Vagina (tissue), 2 donors: ENCODE measurements at regions not wholly inside any gene's neighbourhood (a gene's known extent, or its start where the extent isn't known, plus 50 kb on each side); places are given as distances from the start of the nearest gene placed in this dataset.

Experiments
- DNase-seq, 2 donors: peaks; one replicate each; pipeline ENCODE4 v3.0.0-alpha.2; 2017; ENCODE audit errors: extremely low spot score in 2 of 2
- H3K27ac ChIP-seq: fragments of 200-600 bp; sonication (generic); one replicate; pipeline ENCODE4 v1.5.1; 2019
- H3K27me3 ChIP-seq: fragments of 200-600 bp; sonication (generic); one replicate; pipeline ENCODE4 v1.5.1; 2019
- H3K36me3 ChIP-seq, 2 donors: fragments of 200-600 bp; sonication (generic); one replicate each; pipeline ENCODE4 v1.5.1; 2017 to 2019
- H3K4me1 ChIP-seq: fragments of 200-600 bp; sonication (generic); one replicate; pipeline ENCODE4 v1.5.1; 2019
- H3K4me3 ChIP-seq, 2 donors: fragments of 200-600 bp; sonication (generic); 1 replicate in 1 of 2; 2 replicates in 1 of 2; pipeline ENCODE4 v1.5.1; 2016 to 2019
- H3K9me3 ChIP-seq: fragments of 200-600 bp; sonication (generic); one replicate; pipeline ENCODE4 v1.5.1; 2019
- POLR2A ChIP-seq, 2 donors: fragments of 450-650 bp; IDR thresholded peaks; one replicate each; pipeline ENCODE4 v1.6.1; 2017; ENCODE audit warnings: antibody characterized with exemption in 2 of 2, mild to moderate bottlenecking in 2 of 2, moderate library complexity in 2 of 2
- POLR2AphosphoS5 ChIP-seq, 2 donors: sonication (generic); formaldehyde crosslinking; IDR thresholded peaks; one replicate each; pipeline ENCODE4 v1.9.0; 2017; ENCODE audit warnings: antibody characterized with exemption in 2 of 2, mild to moderate bottlenecking in 2 of 2, low read depth in 1 of 2; ENCODE audit not compliant: insufficient read depth in 1 of 2
- intact Hi-C: fragments of 100-400 bp; cut with DNase I; formaldehyde crosslinking; loops from one replicate; pipeline ENCODE4 v1.15.1; 2023
- TF ChIP-seq, protein P1 (sequence below), 3 experiments: fragments of 450-650 bp in 2 of 3; fragments of 200-600 bp in 1 of 3; sonication (generic) in 1 of 3; IDR thresholded peaks; one replicate each; pipeline ENCODE4 v1.5.1; 2017 to 2019; ENCODE audit warnings: antibody characterized with exemption in 3 of 3, mild to moderate bottlenecking in 2 of 3, moderate library complexity in 2 of 3

DNA sequence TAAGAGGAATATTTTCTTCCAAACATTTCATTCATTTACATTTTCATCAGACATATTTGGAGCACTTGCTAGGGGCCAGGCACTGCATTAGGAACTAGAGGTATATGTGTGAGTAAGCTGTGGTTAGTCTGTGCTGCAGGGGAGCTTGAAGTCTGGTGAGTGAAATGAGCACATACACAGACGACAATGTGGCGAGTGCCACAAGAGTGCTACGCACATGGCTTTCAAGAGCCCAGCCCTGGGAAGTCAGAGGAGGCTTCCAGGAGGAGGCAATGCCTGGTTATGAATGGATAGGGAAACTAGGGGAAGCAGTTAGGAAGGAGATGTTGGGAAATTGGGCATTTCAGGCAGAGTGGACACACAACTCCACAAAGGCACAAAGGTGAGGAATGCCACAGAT lies 171.8 kb downstream of the IER5 start:
- no peaks in the 10 kb centered on the region for H3K9me3 ChIP-seq
- no peak for DNase-seq
- intact Hi-C loops = no loop called here

DNA sequence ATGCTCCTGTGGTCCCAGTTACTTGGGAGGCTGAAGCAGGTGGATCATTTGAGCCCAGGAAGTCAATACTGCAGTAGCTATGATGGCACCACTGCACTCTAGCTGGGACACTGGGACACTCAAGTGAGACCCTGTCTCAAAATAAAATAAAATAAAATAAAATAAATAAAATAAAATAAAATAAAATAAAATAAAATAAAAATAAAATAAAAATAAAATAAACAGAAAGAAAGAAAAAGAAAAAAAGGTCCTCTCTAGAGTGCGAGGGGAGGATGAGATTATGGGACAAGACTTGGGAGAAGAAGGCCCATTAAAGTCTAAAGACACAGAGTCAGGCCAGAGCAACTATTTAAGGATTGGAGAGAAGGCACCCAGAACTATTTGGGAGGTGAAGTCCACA lies 172.5 kb downstream of the IER5 start:
- intact Hi-C loops = no loop called here
- Histone ChIP-seq H3K4me1 (no peaks in the 10 kb centered on the region), H3K4me3 (no peak overlapping the region), H3K27ac (no peak overlapping the region), H3K27me3 (no peaks in the 10 kb centered on the region), H3K36me3 (no peaks in the 10 kb centered on the region), H3K9me3 (no peaks in the 10 kb centered on the region)
- no peak for DNase-seq
- TF ChIP-seq, protein P1, sequence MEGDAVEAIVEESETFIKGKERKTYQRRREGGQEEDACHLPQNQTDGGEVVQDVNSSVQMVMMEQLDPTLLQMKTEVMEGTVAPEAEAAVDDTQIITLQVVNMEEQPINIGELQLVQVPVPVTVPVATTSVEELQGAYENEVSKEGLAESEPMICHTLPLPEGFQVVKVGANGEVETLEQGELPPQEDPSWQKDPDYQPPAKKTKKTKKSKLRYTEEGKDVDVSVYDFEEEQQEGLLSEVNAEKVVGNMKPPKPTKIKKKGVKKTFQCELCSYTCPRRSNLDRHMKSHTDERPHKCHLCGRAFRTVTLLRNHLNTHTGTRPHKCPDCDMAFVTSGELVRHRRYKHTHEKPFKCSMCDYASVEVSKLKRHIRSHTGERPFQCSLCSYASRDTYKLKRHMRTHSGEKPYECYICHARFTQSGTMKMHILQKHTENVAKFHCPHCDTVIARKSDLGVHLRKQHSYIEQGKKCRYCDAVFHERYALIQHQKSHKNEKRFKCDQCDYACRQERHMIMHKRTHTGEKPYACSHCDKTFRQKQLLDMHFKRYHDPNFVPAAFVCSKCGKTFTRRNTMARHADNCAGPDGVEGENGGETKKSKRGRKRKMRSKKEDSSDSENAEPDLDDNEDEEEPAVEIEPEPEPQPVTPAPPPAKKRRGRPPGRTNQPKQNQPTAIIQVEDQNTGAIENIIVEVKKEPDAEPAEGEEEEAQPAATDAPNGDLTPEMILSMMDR (IDR thresholded peaks at IDR 0.05) = no peak
- TF ChIP-seq POLR2A (IDR thresholded peaks at IDR 0.05) = no peak
- TF ChIP-seq POLR2AphosphoS5 (IDR thresholded peaks at IDR 0.05; ENCODE audit: insufficient read depth in 1 of 2, low read depth in 1 of 2) = no peak

More for the DNA sequence above, 171.8 kb downstream of the IER5 start:
- TF ChIP-seq POLR2AphosphoS5 (IDR thresholded peaks at IDR 0.05; ENCODE audit: insufficient read depth in 1 of 2, low read depth in 1 of 2) (no peak), POLR2A (IDR thresholded peaks at IDR 0.05) (no peak)
- TF ChIP-seq, protein P1 (IDR thresholded peaks at IDR 0.05) = no peak
- Histone ChIP-seq H3K4me3 (no peak overlapping the region), H3K36me3 (no peaks in the 10 kb centered on the region), H3K4me1 (no peaks in the 10 kb centered on the region), H3K27ac (no peak overlapping the region), H3K27me3 (no peaks in the 10 kb centered on the region)

DNA sequence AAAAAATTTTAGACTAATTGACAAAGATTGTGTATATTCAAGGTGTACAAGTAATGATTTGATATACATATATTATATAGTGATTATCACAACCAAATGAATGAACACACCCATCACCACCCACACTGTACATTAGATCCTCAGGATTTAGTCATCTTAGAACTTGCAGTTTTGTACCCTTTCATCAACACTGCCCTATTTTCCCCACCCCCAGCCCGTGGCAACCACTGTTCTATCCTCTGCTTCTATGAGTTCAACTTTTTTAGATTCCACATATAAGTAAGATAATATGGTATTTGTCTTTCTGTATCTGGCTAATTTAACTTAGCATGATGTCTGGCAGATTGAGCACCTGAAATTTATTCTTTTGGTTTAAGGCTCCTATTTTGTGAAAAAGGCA lies 173.6 kb downstream of the IER5 start:
- H3K27me3 ChIP-seq = no peaks in the 10 kb centered on the region
- no peak for DNase-seq
- intact Hi-C loops = no loop called here
- H3K4me1 ChIP-seq = no peaks in the 10 kb centered on the region
- TF ChIP-seq POLR2AphosphoS5 (IDR thresholded peaks at IDR 0.05; ENCODE audit: insufficient read depth in 1 of 2, low read depth in 1 of 2) (no peak), POLR2A (IDR thresholded peaks at IDR 0.05) (no peak)
- TF ChIP-seq, protein P1 (IDR thresholded peaks at IDR 0.05) = no peak
- H3K36me3 ChIP-seq = no peaks in the 10 kb centered on the region
- no peak overlapping the region for H3K4me3 ChIP-seq
- H3K27ac ChIP-seq = no peak overlapping the region
- H3K9me3 ChIP-seq = no peaks in the 10 kb centered on the region

DNA sequence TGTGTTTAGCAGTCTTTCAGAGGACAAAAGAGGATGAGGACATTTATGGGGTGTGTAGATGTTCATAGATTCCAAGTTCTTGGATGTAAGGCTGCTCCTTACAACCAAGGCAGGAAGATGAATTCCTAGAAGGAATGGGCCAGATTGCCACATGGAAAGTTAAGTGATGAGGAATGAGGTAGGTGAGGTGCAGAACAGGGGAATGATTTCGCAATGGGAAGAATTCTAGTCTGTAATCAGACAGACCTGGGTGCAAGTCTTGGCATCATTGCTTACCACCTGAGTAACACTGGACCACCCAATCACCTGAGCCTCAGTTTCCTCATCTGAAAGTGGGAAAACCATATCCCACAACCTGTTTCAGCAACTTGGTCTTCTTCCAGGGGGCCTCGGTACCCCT lies 174.9 kb downstream of the IER5 start:
- H3K4me1 ChIP-seq = no peaks in the 10 kb centered on the region
- intact Hi-C loops = no loop called here
- no peak overlapping the region for H3K27ac ChIP-seq
- H3K4me3 ChIP-seq = no peak overlapping the region
- TF ChIP-seq POLR2A (IDR thresholded peaks at IDR 0.05) (no peak), POLR2AphosphoS5 (IDR thresholded peaks at IDR 0.05; ENCODE audit: insufficient read depth in 1 of 2, low read depth in 1 of 2) (no peak)
- TF ChIP-seq, protein P1 (IDR thresholded peaks at IDR 0.05) = no peak
- no peaks in the 10 kb centered on the region for H3K36me3 ChIP-seq
- H3K27me3 ChIP-seq = no peaks in the 10 kb centered on the region
- H3K9me3 ChIP-seq = no peaks in the 10 kb centered on the region
- no peak for DNase-seq

DNA sequence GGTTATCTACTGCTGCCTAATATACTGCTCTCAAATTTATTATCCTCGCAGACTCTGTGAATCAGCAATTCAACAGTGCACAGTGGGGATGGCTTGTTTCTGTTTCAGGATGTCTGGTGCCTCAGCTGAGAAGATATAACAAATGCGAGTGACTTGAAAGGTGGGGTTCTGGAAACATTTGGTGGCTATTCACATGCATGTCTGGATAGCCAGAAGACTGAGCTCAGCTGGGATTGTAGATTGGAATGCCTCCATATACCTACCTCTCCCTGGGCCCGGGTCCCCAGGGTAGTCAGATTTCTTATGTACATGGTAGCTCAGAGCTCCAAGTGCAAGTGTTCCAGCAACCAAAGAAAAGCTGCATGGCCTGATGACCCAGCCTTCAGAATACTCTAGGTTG lies 176.3 kb downstream of the IER5 start:
- no peak for DNase-seq
- H3K9me3 ChIP-seq = no peaks in the 10 kb centered on the region
- intact Hi-C loops = no loop called here
- no peaks in the 10 kb centered on the region for H3K36me3 ChIP-seq
- TF ChIP-seq POLR2A (IDR thresholded peaks at IDR 0.05) = no peak
- TF ChIP-seq POLR2AphosphoS5 (IDR thresholded peaks at IDR 0.05; ENCODE audit: insufficient read depth in 1 of 2, low read depth in 1 of 2) = no peak
- TF ChIP-seq, protein P1 (IDR thresholded peaks at IDR 0.05) = no peak
- no peaks in the 10 kb centered on the region for H3K27me3 ChIP-seq
- no peak overlapping the region for H3K27ac ChIP-seq
- no peak overlapping the region for H3K4me3 ChIP-seq
- no peaks in the 10 kb centered on the region for H3K4me1 ChIP-seq
